Spleen (tissue), 11 donors: ENCODE measurements at regions not wholly inside any gene's neighbourhood (a gene's known extent, or its start where the extent isn't known, plus 50 kb on each side); places are given as distances from the start of the nearest gene placed in this dataset.

ENCODE experiments used
- DNase-seq: peaks from one replicate; pipeline ENCODE4 v3.0.0-alpha.2; 2020
- H3K27ac ChIP-seq, 8 donors: fragments of 200-600 bp; sonication (generic) in 7 of 8; 1 replicate in 4 of 8; 2 replicates in 4 of 8; pipeline versions ENCODE4 v1.5.0 to v1.8.0; 2016 to 2021; ENCODE audit warnings: inconsistent platforms in 4 of 8, mild to moderate bottlenecking in 4 of 8, moderate library complexity in 1 of 8
- H3K27me3 ChIP-seq, 7 donors: fragments of 200-600 bp; sonication (generic) in 6 of 7; replicated peaks in 1 of 7; 1 replicate in 4 of 7; 2 replicates in 3 of 7; pipeline versions ENCODE4 v1.5.0 to v1.8.0; 2016 to 2021; ENCODE audit warnings: inconsistent platforms in 3 of 7, mild to moderate bottlenecking in 1 of 7
- H3K36me3 ChIP-seq, 6 donors: fragments of 200-600 bp; sonication (generic) in 5 of 6; 1 replicate in 4 of 6; 2 replicates in 2 of 6; pipeline versions ENCODE4 v1.5.0 to v1.8.0; 2016 to 2021; ENCODE audit warnings: inconsistent platforms in 2 of 6
- H3K4me1 ChIP-seq, 6 donors: fragments of 200-600 bp; sonication (generic) in 5 of 6; 1 replicate in 3 of 6; 2 replicates in 3 of 6; pipeline versions ENCODE4 v1.5.0 to v1.8.0; 2016 to 2021; ENCODE audit warnings: inconsistent platforms in 3 of 6
- H3K4me3 ChIP-seq, 8 donors: fragments of 200-600 bp; sonication (generic) in 7 of 8; 1 replicate in 4 of 8; 2 replicates in 4 of 8; pipeline versions ENCODE4 v1.5.0 to v1.8.0; 2016 to 2021; ENCODE audit warnings: inconsistent platforms in 4 of 8, mild to moderate bottlenecking in 4 of 8, moderate library complexity in 2 of 8
- H3K9me3 ChIP-seq, 8 donors: fragments of 200-600 bp; sonication (generic) in 7 of 8; 1 replicate in 4 of 8; 2 replicates in 4 of 8; pipeline versions ENCODE4 v1.5.0 to v1.8.0; 2016 to 2021; ENCODE audit warnings: inconsistent platforms in 4 of 8
- CTCF ChIP-seq, 11 experiments: fragments of 200-600 bp in 7 of 11; fragments of 450-650 bp in 4 of 11; sonication (generic) in 4 of 11; IDR thresholded peaks in 8 of 11; conservative IDR thresholded peaks in 3 of 11; 1 replicate in 7 of 11; 2 replicates in 4 of 11; pipeline versions ENCODE4 v1.4.0 to v1.8.0; 2016 to 2021; ENCODE audit warnings: antibody characterized with exemption in 11 of 11, inconsistent platforms in 4 of 11, mild to moderate bottlenecking in 1 of 11
- POLR2A ChIP-seq, 3 donors: fragments of 450-650 bp; IDR thresholded peaks; one replicate each; pipeline ENCODE4 v1.5.1; 2017; ENCODE audit warnings: antibody characterized with exemption in 3 of 3, mild to moderate bottlenecking in 1 of 3
- POLR2AphosphoS5 ChIP-seq, 3 donors: sonication (generic); formaldehyde crosslinking; IDR thresholded peaks; one replicate each; pipeline ENCODE4 v1.5.1; 2017; ENCODE audit warnings: antibody characterized with exemption in 3 of 3
- WGBS, 5 donors: extraction: QIAGEN DNeasy Blood & Tissue Kit in 3 of 5; methylation state at CpG; one replicate each; pipeline versions ENCODE4 v1.1.5 to v1.1.7; 2013 to 2018; 5-methylcytosine and 5-hydroxymethylcytosine counted together
- intact Hi-C: fragments of 100-400 bp; cut with DNase I; formaldehyde crosslinking; loops from one replicate; pipeline ENCODE4 v1.15.0; 2023; ENCODE audit warnings: low total_unique reads
- donor health status: healthy with polysubstance abuse.
- donor health status: DM: no; HTN: no; CAD: no; lungs with moderate emphysema.
- donor health status: DM: no; HTN: no; CAD: no.
- donor health status: Bipolar disorder and iron deficiency.
- donor health status: healthy.
- donor health status: DM: no; HTN: no; CAD: no.
- donor health status: DM: yes; HTN: yes; CAD: no.

- peaks cover 0 to 49% (median 0%) of the 10 kb centered on the region in 7 donors for H3K27me3 ChIP-seq
- 77 to 87% (median 82%) methylated on average over 7 of the region's 7 CpGs for WGBS, 5 donors
- intact Hi-C loops = no loop called here
- TF ChIP-seq CTCF (IDR thresholded peaks at IDR 0.05 in 8 of 11, conservative IDR thresholded peaks at IDR 0.05 in 3 of 11) (no peak), POLR2A (IDR thresholded peaks at IDR 0.05) (no peak), POLR2AphosphoS5 (IDR thresholded peaks at IDR 0.05) (no peak)
- no peaks in the 10 kb centered on the region for H3K9me3 ChIP-seq
- no peaks in the 10 kb centered on the region for H3K4me1 ChIP-seq
- H3K27ac ChIP-seq = no peak overlapping the region
- H3K4me3 ChIP-seq = no peak overlapping the region
- DNase-seq = no peak
- H3K36me3 ChIP-seq = no peaks in the 10 kb centered on the region
Observed at GRCh38 chr11:119942583-119943297, 195.2 kb downstream of the TRIM29 start.

GRCh38 chr11:119941636-119942411 lies 196.1 kb downstream of the TRIM29 start:
- H3K36me3 ChIP-seq = no peaks in the 10 kb centered on the region
- peaks cover 0 to 42% (median 0%) of the 10 kb centered on the region in 7 donors for H3K27me3 ChIP-seq
- H3K4me1 ChIP-seq = no peaks in the 10 kb centered on the region
- no peaks in the 10 kb centered on the region for H3K9me3 ChIP-seq
- intact Hi-C loops = no loop called here
- no peak overlapping the region for H3K4me3 ChIP-seq
- TF ChIP-seq CTCF (IDR thresholded peaks at IDR 0.05 in 8 of 11, conservative IDR thresholded peaks at IDR 0.05 in 3 of 11) (no peak), POLR2AphosphoS5 (IDR thresholded peaks at IDR 0.05) (no peak), POLR2A (IDR thresholded peaks at IDR 0.05) (no peak)
- no peak for DNase-seq
- no peak overlapping the region for H3K27ac ChIP-seq
- WGBS, 5 donors = 63 to 67% (median 66%) methylated on average over 15 to 16 of the region's 16 CpGs

- intact Hi-C loops = no loop called here
- no peaks in the 10 kb centered on the region for H3K9me3 ChIP-seq
- no peak overlapping the region for H3K27ac ChIP-seq
- DNase-seq = no peak
- H3K27me3 ChIP-seq = peaks cover 0 to 42% (median 0%) of the 10 kb centered on the region in 7 donors
- H3K36me3 ChIP-seq = no peaks in the 10 kb centered on the region
- TF ChIP-seq CTCF (IDR thresholded peaks at IDR 0.05 in 8 of 11, conservative IDR thresholded peaks at IDR 0.05 in 3 of 11) = no peak
- WGBS, 5 donors = 44 to 68% (median 66%) methylated on average over 4 to 6 of the region's 6 CpGs
- H3K4me1 ChIP-seq = no peaks in the 10 kb centered on the region
- H3K4me3 ChIP-seq = no peak overlapping the region
Observed at GRCh38 chr11:119941171-119941570, 196.7 kb downstream of the TRIM29 start.

GRCh38 chr11:119940401-119940976 lies 197.4 kb downstream of the TRIM29 start:
- Histone ChIP-seq H3K27me3 (peaks cover 0 to 46% (median 0%) of the 10 kb centered on the region in 7 donors), H3K9me3 (no peaks in the 10 kb centered on the region), H3K4me3 (no peak overlapping the region), H3K4me1 (no peaks in the 10 kb centered on the region), H3K27ac (no peak overlapping the region), H3K36me3 (no peaks in the 10 kb centered on the region)
- TF ChIP-seq POLR2AphosphoS5 (IDR thresholded peaks at IDR 0.05) (no peak), POLR2A (IDR thresholded peaks at IDR 0.05) (no peak), CTCF (IDR thresholded peaks at IDR 0.05 in 8 of 11, conservative IDR thresholded peaks at IDR 0.05 in 3 of 11) (no peak)
- intact Hi-C loops = no loop called here
- 66 to 87% (median 82%) methylated on average over 7 of the region's 7 CpGs for WGBS, 5 donors
- DNase-seq = no peak
